Mesothelial cell of epicardium (in vitro differentiated cells): ENCODE measurements at regions not wholly inside any gene's neighbourhood (a gene's known extent, or its start where the extent isn't known, plus 50 kb on each side); places are given as distances from the start of the nearest gene placed in this dataset.

Experiments
- DNase-seq, 2 experiments: peaks; one replicate each; pipeline ENCODE4 v3.0.0; 2021; ENCODE audit warnings: low spot score in 2 of 2; ENCODE audit not compliant: unreplicated experiment in 2 of 2
- H3K27ac Mint-ChIP-seq: 2 replicates; pipeline ENCODE4 v1.8.0; 2021; ENCODE audit warnings: mixed read lengths
- H3K27me3 Mint-ChIP-seq: 2 replicates; pipeline ENCODE4 v1.8.0; 2021; ENCODE audit warnings: low read depth, mixed read lengths
- H3K36me3 Mint-ChIP-seq: 2 replicates; pipeline ENCODE4 v1.8.0; 2021; ENCODE audit warnings: mixed read lengths
- H3K4me1 Mint-ChIP-seq: 2 replicates; pipeline ENCODE4 v1.8.0; 2021; ENCODE audit warnings: mixed read lengths
- H3K4me3 Mint-ChIP-seq: 2 replicates; pipeline ENCODE4 v1.8.0; 2021; ENCODE audit warnings: mild to moderate bottlenecking, moderate library complexity, mixed read lengths
- H3K9me3 Mint-ChIP-seq: 2 replicates; pipeline ENCODE4 v1.8.0; 2021; ENCODE audit warnings: mixed read lengths
- TF ChIP-seq, protein P1 (sequence below): fragments of 200-600 bp; sonication (generic); IDR thresholded peaks from one replicate; pipeline ENCODE4 v1.5.0; 2021; ENCODE audit warnings: antibody characterized with exemption; ENCODE audit not compliant: unreplicated experiment

DNA sequence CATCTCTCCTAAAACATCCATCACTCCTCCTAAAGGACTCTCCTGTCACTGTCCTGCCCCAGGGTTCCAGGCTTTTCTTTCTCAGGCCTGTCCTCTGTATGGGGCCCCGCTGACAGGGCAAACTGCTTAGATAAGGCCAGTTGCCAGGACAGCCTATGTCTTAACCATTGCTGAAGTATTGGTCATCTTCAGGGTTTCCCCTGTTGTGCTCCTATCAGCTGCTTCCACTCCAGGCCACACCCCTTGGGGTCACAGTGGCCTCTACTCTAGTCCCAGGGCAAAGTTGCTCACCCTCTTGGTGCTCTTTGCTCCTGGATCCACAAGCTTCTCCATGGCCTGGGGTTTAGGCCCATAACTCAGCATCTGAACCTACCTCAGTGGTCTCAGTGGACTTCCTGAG lies 138.0 kb upstream of the PJA1 start:
- peaks cover 6% of the 10 kb centered on the region for H3K27me3 Mint-ChIP-seq
- H3K27ac Mint-ChIP-seq: no peak overlapping the region
- no peak overlapping the region for H3K4me3 Mint-ChIP-seq
- no peak for DNase-seq
- no peaks in the 10 kb centered on the region for H3K36me3 Mint-ChIP-seq
- TF ChIP-seq, protein P1, sequence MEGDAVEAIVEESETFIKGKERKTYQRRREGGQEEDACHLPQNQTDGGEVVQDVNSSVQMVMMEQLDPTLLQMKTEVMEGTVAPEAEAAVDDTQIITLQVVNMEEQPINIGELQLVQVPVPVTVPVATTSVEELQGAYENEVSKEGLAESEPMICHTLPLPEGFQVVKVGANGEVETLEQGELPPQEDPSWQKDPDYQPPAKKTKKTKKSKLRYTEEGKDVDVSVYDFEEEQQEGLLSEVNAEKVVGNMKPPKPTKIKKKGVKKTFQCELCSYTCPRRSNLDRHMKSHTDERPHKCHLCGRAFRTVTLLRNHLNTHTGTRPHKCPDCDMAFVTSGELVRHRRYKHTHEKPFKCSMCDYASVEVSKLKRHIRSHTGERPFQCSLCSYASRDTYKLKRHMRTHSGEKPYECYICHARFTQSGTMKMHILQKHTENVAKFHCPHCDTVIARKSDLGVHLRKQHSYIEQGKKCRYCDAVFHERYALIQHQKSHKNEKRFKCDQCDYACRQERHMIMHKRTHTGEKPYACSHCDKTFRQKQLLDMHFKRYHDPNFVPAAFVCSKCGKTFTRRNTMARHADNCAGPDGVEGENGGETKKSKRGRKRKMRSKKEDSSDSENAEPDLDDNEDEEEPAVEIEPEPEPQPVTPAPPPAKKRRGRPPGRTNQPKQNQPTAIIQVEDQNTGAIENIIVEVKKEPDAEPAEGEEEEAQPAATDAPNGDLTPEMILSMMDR: no peak
- H3K9me3 Mint-ChIP-seq: no peaks in the 10 kb centered on the region
- H3K4me1 Mint-ChIP-seq: no peaks in the 10 kb centered on the region

DNA sequence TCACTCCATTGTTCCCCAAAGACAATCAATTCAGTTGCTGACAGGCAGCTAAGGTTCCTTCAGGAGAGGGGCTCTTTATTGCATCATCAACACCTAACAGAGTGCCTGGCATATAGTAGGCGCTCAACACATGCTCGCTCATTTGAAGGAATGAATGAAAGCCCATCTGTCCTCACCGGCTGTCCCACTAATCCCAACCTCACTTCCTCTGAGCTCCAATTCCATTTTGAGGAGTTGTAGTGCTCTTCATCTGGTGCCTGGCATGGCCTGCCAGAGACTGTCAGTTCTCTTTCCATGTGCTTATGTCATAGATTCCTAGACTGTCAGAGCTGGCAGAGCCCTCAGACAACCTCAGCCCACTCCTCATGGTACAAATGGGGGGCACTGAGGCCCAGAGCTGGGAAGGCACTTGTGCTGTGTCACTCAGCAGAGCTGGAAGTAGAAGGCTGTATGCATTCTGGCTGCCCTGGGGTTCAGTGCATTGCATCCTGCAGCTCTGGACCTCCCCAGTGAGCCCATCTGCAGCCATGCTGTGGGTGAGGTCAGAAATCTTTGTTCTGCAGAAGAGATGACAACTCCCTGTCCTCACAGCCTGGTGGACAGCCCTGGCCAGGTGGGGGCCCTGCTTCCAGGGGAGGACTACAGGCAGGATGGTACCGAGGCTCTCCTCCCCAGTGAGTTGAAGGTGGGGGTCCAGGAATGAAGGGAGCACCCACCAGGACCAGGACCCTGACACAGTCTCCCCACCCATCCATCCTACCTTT lies 134.9 kb upstream of the PJA1 start:
- Mint-ChIP-seq H3K4me3 (no peak overlapping the region), H3K9me3 (no peaks in the 10 kb centered on the region), H3K27ac (no peak overlapping the region), H3K4me1 (no peaks in the 10 kb centered on the region), H3K27me3 (peaks cover 6% of the 10 kb centered on the region), H3K36me3 (no peaks in the 10 kb centered on the region)
- TF ChIP-seq, protein P1: no peak
- no peak for DNase-seq

DNA sequence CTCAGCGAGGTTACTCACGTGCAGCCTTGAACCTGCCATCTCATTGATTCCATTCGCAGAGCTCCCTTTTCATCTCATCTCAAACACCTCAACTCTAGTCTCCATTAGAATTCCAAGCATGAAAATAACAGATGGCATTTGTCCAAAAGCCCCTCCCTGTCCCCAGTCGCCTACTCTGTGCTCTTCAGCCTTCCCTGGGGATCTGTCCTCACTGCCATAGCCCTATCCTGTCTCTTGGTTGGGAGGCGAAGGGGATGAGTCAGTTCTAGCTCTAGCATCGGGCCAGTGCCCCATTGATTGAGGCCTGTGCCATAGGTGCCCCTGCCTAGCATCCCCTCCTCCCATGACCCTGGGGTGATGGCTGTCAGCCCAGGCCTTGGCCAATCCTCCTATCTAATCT lies 134.0 kb upstream of the PJA1 start:
- H3K9me3 Mint-ChIP-seq: no peaks in the 10 kb centered on the region
- H3K27ac Mint-ChIP-seq: no peak overlapping the region
- no peak for DNase-seq
- TF ChIP-seq, protein P1: no peak
- H3K27me3 Mint-ChIP-seq: peaks cover 6% of the 10 kb centered on the region
- H3K4me1 Mint-ChIP-seq: no peaks in the 10 kb centered on the region
- H3K36me3 Mint-ChIP-seq: no peaks in the 10 kb centered on the region
- no peak overlapping the region for H3K4me3 Mint-ChIP-seq

DNA sequence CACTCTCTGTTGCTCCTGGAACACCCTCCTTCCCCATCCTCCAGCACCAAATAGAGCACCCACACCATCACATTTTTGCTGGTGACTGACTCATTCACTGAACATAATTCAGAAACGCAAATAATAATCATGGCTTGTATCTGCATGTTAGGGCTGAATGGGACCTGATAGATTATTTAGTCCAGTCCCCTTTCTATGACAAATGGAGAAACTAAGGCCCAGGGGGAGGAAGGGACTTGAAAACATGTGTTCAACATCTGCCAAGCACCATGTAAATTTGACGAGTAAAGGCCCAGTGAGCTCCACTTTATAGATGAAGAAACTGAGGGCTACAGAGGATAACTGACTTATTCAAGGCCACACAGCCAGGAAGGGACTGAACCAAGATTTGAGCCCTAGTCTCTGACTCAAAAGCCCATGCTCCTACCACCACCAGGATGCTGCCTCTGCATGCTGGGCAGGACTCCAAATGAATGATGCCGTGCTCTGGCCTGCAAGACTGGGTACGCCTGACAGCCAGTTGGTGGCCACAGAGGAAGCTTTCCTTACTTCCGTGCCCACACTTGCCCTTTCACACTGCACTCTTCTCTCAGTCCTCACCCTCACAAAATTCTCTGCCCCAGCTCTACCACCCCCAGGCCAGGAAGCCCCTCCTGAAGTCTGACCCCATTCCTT lies 133.3 kb upstream of the PJA1 start:
- TF ChIP-seq, protein P1: no peak
- Mint-ChIP-seq H3K27me3 (peaks cover 6% of the 10 kb centered on the region), H3K36me3 (no peaks in the 10 kb centered on the region), H3K27ac (no peak overlapping the region), H3K4me3 (no peak overlapping the region), H3K4me1 (no peaks in the 10 kb centered on the region), H3K9me3 (no peaks in the 10 kb centered on the region)
- no peak for DNase-seq

DNA sequence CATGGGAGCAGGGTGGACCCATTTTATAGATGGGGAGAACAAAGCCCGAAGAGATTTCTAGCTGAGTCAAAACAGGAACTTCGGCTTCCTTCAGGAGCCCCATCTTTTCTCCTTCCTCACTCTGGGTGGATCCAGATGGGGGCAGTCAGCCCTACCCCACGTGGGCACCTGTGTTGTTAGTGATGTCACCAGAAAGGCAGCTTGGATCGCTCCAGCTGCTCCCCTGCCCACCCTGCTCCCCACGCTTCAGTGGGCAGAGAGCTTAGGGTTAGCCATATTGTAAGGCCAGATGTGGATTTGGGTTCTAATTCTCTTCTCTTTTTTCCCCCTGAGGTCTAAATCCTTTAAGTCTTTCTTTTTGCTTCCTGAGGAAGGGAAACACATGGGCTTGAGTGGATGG lies 132.3 kb upstream of the PJA1 start:
- no peak for DNase-seq
- Mint-ChIP-seq H3K9me3 (no peaks in the 10 kb centered on the region), H3K27me3 (peaks cover 6% of the 10 kb centered on the region), H3K4me1 (no peaks in the 10 kb centered on the region), H3K36me3 (no peaks in the 10 kb centered on the region), H3K4me3 (no peak overlapping the region), H3K27ac (no peak overlapping the region)
- TF ChIP-seq, protein P1: no peak
